Activated CD4-positive, alpha-beta memory T cell treated with anti-CD3 and anti-CD28 coated beads, Interleukin-2, amount 10 ng/mL, durations not matched to agents 7 days and 5 days (primary cell): ENCODE measurements at regions not wholly inside any gene's neighbourhood (a gene's known extent, or its start where the extent isn't known, plus 50 kb on each side); places are given as distances from the start of the nearest gene placed in this dataset.

ENCODE experiments used
- CTCF ChIA-PET: fragments of 350-600 bp; sonication (Branson Sonifier 250); formaldehyde crosslinking; loops from one replicate; lab custom pipeline; 2021; ENCODE audit warnings: antibody characterized with exemption, inconsistent platforms; lab: Charles Lee
- POLR2A ChIA-PET: fragments of 350-600 bp; sonication (Branson Sonifier 250); formaldehyde crosslinking; loops from one replicate; lab custom pipeline; 2021; ENCODE audit warnings: antibody characterized with exemption; lab: Charles Lee
- DNase-seq: peaks from one replicate; pipeline ENCODE4 v3.0.0-alpha.2; 2020
- H3K27ac Mint-ChIP-seq: one replicate; pipeline ENCODE4 v1.8.0; 2021; ENCODE audit warnings: mild to moderate bottlenecking, mixed read lengths
- H3K27me3 Mint-ChIP-seq: one replicate; pipeline ENCODE4 v1.8.0; 2021; ENCODE audit warnings: mixed read lengths
- H3K36me3 Mint-ChIP-seq: one replicate; pipeline ENCODE4 v1.8.0; 2021; ENCODE audit warnings: low read depth, mixed read lengths
- H3K4me1 Mint-ChIP-seq: one replicate; pipeline ENCODE4 v1.8.0; 2021; ENCODE audit warnings: mixed read lengths
- H3K4me3 Mint-ChIP-seq: one replicate; pipeline ENCODE4 v1.8.0; 2021; ENCODE audit warnings: mild to moderate bottlenecking, mixed read lengths
- H3K9me3 Mint-ChIP-seq: one replicate; pipeline ENCODE4 v1.8.0; 2021; ENCODE audit warnings: mixed read lengths

- no peaks in the 10 kb centered on the region for H3K27me3 Mint-ChIP-seq
- POLR2A ChIA-PET = no interaction called here
- DNase-seq = no peak
- H3K36me3 Mint-ChIP-seq = no peaks in the 10 kb centered on the region
- no peak overlapping the region for H3K4me3 Mint-ChIP-seq
- no peak overlapping the region for H3K27ac Mint-ChIP-seq
- H3K9me3 Mint-ChIP-seq = peaks cover 37% of the 10 kb centered on the region
- no peaks in the 10 kb centered on the region for H3K4me1 Mint-ChIP-seq
- CTCF ChIA-PET = no interaction called here
Observed at GRCh38 chr7:68925241-68925640, 673.0 kb upstream of the AUTS2 start.

GRCh38 chr7:68929781-68930261 is 668.5 kb upstream of the AUTS2 start:
- DNase-seq = no peak
- Mint-ChIP-seq H3K9me3 (peaks cover 41% of the 10 kb centered on the region), H3K27me3 (no peaks in the 10 kb centered on the region), H3K4me1 (no peaks in the 10 kb centered on the region), H3K36me3 (no peaks in the 10 kb centered on the region), H3K4me3 (no peak overlapping the region), H3K27ac (no peak overlapping the region)
- POLR2A ChIA-PET = no interaction called here
- CTCF ChIA-PET = no interaction called here

- no peak overlapping the region for H3K27ac Mint-ChIP-seq
- ChIA-PET POLR2A (no interaction called here), CTCF (no interaction called here)
- no peaks in the 10 kb centered on the region for H3K4me1 Mint-ChIP-seq
- no peak overlapping the region for H3K4me3 Mint-ChIP-seq
- H3K36me3 Mint-ChIP-seq = no peaks in the 10 kb centered on the region
- H3K27me3 Mint-ChIP-seq = no peaks in the 10 kb centered on the region
- DNase-seq = no peak
- H3K9me3 Mint-ChIP-seq = peaks cover 40% of the 10 kb centered on the region
Observed at GRCh38 chr7:68936471-68937035, 661.7 kb upstream of the AUTS2 start.

GRCh38 chr7:68938151-68938550 is 660.1 kb upstream of the AUTS2 start:
- ChIA-PET CTCF (no interaction called here), POLR2A (no interaction called here)
- Mint-ChIP-seq H3K27ac (no peak overlapping the region), H3K4me3 (no peak overlapping the region), H3K9me3 (peaks cover 36% of the 10 kb centered on the region), H3K36me3 (no peaks in the 10 kb centered on the region), H3K27me3 (no peaks in the 10 kb centered on the region), H3K4me1 (no peaks in the 10 kb centered on the region)
- DNase-seq = no peak

GRCh38 chr7:68943786-68944185 is 654.5 kb upstream of the AUTS2 start:
- H3K4me3 Mint-ChIP-seq = no peak overlapping the region
- ChIA-PET CTCF (no interaction called here), POLR2A (no interaction called here)
- H3K27me3 Mint-ChIP-seq = no peaks in the 10 kb centered on the region
- no peaks in the 10 kb centered on the region for H3K4me1 Mint-ChIP-seq
- DNase-seq = no peak
- no peaks in the 10 kb centered on the region for H3K36me3 Mint-ChIP-seq
- H3K27ac Mint-ChIP-seq = no peak overlapping the region
- peaks cover 23% of the 10 kb centered on the region for H3K9me3 Mint-ChIP-seq

GRCh38 chr7:68955656-68956055 is 642.6 kb upstream of the AUTS2 start:
- no peak for DNase-seq

GRCh38 chr7:68958571-68958970 is 639.7 kb upstream of the AUTS2 start:
- no peaks in the 10 kb centered on the region for H3K4me1 Mint-ChIP-seq
- peaks cover 17% of the 10 kb centered on the region for H3K9me3 Mint-ChIP-seq
- ChIA-PET CTCF (no interaction called here), POLR2A (no interaction called here)
- H3K27me3 Mint-ChIP-seq = no peaks in the 10 kb centered on the region
- H3K27ac Mint-ChIP-seq = no peak overlapping the region
- DNase-seq = no peak
- no peaks in the 10 kb centered on the region for H3K36me3 Mint-ChIP-seq
- no peak overlapping the region for H3K4me3 Mint-ChIP-seq

More at GRCh38 chr7:68955656-68956055, 642.6 kb upstream of the AUTS2 start:
- Mint-ChIP-seq H3K4me3 (no peak overlapping the region), H3K27ac (no peak overlapping the region), H3K27me3 (no peaks in the 10 kb centered on the region), H3K36me3 (no peaks in the 10 kb centered on the region), H3K9me3 (peaks cover 23% of the 10 kb centered on the region), H3K4me1 (no peaks in the 10 kb centered on the region)
- CTCF ChIA-PET = no interaction called here
- POLR2A ChIA-PET = no interaction called here

GRCh38 chr7:68963552-68963951 is 634.7 kb upstream of the AUTS2 start:
- Mint-ChIP-seq H3K27me3 (no peaks in the 10 kb centered on the region), H3K4me3 (no peak overlapping the region), H3K9me3 (peaks cover 17% of the 10 kb centered on the region), H3K36me3 (no peaks in the 10 kb centered on the region), H3K4me1 (no peaks in the 10 kb centered on the region), H3K27ac (no peak overlapping the region)
- DNase-seq = no peak
- ChIA-PET POLR2A (no interaction called here), CTCF (no interaction called here)

- no peak overlapping the region for H3K27ac Mint-ChIP-seq
- no peaks in the 10 kb centered on the region for H3K4me1 Mint-ChIP-seq
- H3K36me3 Mint-ChIP-seq = no peaks in the 10 kb centered on the region
- POLR2A ChIA-PET = no interaction called here
- H3K9me3 Mint-ChIP-seq = peaks cover 20% of the 10 kb centered on the region
- no peak overlapping the region for H3K4me3 Mint-ChIP-seq
- H3K27me3 Mint-ChIP-seq = no peaks in the 10 kb centered on the region
- no peak for DNase-seq
- CTCF ChIA-PET = no interaction called here
Observed at GRCh38 chr7:68964060-68964459, 634.2 kb upstream of the AUTS2 start.

- POLR2A ChIA-PET = no interaction called here
- Mint-ChIP-seq H3K27ac (no peak overlapping the region), H3K4me3 (no peak overlapping the region), H3K36me3 (no peaks in the 10 kb centered on the region), H3K4me1 (no peaks in the 10 kb centered on the region), H3K27me3 (no peaks in the 10 kb centered on the region), H3K9me3 (peaks cover 17% of the 10 kb centered on the region)
- CTCF ChIA-PET = no interaction called here
- DNase-seq = no peak
Observed at GRCh38 chr7:68965351-68965750, 632.9 kb upstream of the AUTS2 start.

- POLR2A ChIA-PET = no interaction called here
- no peak overlapping the region for H3K27ac Mint-ChIP-seq
- CTCF ChIA-PET = no interaction called here
- H3K36me3 Mint-ChIP-seq = no peaks in the 10 kb centered on the region
- H3K9me3 Mint-ChIP-seq = peaks cover 20% of the 10 kb centered on the region
- H3K4me1 Mint-ChIP-seq = no peaks in the 10 kb centered on the region
- no peak for DNase-seq
- no peak overlapping the region for H3K4me3 Mint-ChIP-seq
- no peaks in the 10 kb centered on the region for H3K27me3 Mint-ChIP-seq
Observed at GRCh38 chr7:68967598-68967997, 630.7 kb upstream of the AUTS2 start.

- peaks cover 16% of the 10 kb centered on the region for H3K9me3 Mint-ChIP-seq
- no peak overlapping the region for H3K27ac Mint-ChIP-seq
- no peaks in the 10 kb centered on the region for H3K27me3 Mint-ChIP-seq
- no peaks in the 10 kb centered on the region for H3K36me3 Mint-ChIP-seq
- H3K4me1 Mint-ChIP-seq = no peaks in the 10 kb centered on the region
- POLR2A ChIA-PET = no interaction called here
- CTCF ChIA-PET = no interaction called here
- no peak overlapping the region for H3K4me3 Mint-ChIP-seq
- DNase-seq = no peak
Observed at GRCh38 chr7:68969571-68969970, 628.7 kb upstream of the AUTS2 start.

- ChIA-PET CTCF (no interaction called here), POLR2A (no interaction called here)
- Mint-ChIP-seq H3K27me3 (no peaks in the 10 kb centered on the region), H3K4me1 (no peaks in the 10 kb centered on the region), H3K9me3 (peaks cover 17% of the 10 kb centered on the region), H3K36me3 (no peaks in the 10 kb centered on the region), H3K27ac (no peak overlapping the region), H3K4me3 (no peak overlapping the region)
- DNase-seq = no peak
Observed at GRCh38 chr7:68971634-68972340, 626.5 kb upstream of the AUTS2 start.
